ENCODE measurements at regions not wholly inside any gene's neighbourhood (a gene's known extent, or its start where the extent isn't known, plus 50 kb on each side); places are given as distances from the start of the nearest gene placed in this dataset.

GRCh38 chr2:5984946-5985345 is 292.8 kb downstream of the SOX11 start:
- no peak for TF ChIP-seq EZH2 (IDR thresholded peaks at IDR 0.05; ENCODE audit: low read depth)
- no peak for TF ChIP-seq CTCF (conservative IDR thresholded peaks at IDR 0.05)

Measured in PC-9 (cell line).